SU-DHL-6 (cell line): ENCODE measurements at regions not wholly inside any gene's neighbourhood (a gene's known extent, or its start where the extent isn't known, plus 50 kb on each side); places are given as distances from the start of the nearest gene placed in this dataset.

ENCODE experiments used
- H2AFZ ChIP-seq: fragments of 200-600 bp; sonication (generic); 2 replicates; pipeline ENCODE4 v1.6.1; 2014; ENCODE audit warnings: low read depth, mild to moderate bottlenecking, moderate library complexity, mixed read lengths, antibody characterized with exemption, low read length; ENCODE audit not compliant: severe bottlenecking
- H3F3A ChIP-seq: fragments of 200-600 bp; shearing (Covaris generic); 2 replicates; pipeline ENCODE4 v1.6.0; 2016; ENCODE audit warnings: antibody characterized with exemption, mild to moderate bottlenecking; ENCODE audit not compliant: insufficient read depth
- H3K27ac ChIP-seq: fragments of 200-600 bp; sonication (generic); 2 replicates; pipeline ENCODE4 v1.5.1; 2016; ENCODE audit warnings: low read depth, mild to moderate bottlenecking, low read length, moderate library complexity, mixed read lengths
- H3K27me3 ChIP-seq: fragments of 200-600 bp; sonication (generic), shearing (Covaris generic); 2 replicates; pipeline ENCODE4 v1.6.0; 2014; ENCODE audit warnings: mild to moderate bottlenecking, low read length
- H3K36me3 ChIP-seq: fragments of 200-600 bp; sonication (generic); 2 replicates; pipeline ENCODE4 v1.6.1; 2014; ENCODE audit warnings: mild to moderate bottlenecking, low read length, mixed read lengths
- H3K4me2 ChIP-seq: fragments of 300-600, 200-600 bp; shearing (Covaris generic), sonication (generic); 2 replicates; pipeline ENCODE4 v1.6.0; 2014; ENCODE audit warnings: low read length, low read depth, mild to moderate bottlenecking; ENCODE audit not compliant: poor library complexity, severe bottlenecking
- H3K4me3 ChIP-seq: fragments of 200-600 bp; sonication (generic); 2 replicates; pipeline ENCODE4 v1.5.1; 2014; ENCODE audit warnings: antibody characterized with exemption, low read length, mild to moderate bottlenecking, mixed read lengths; ENCODE audit not compliant: insufficient read depth, poor library complexity, severe bottlenecking
- H3K79me2 ChIP-seq: fragments of 200-600 bp; sonication (generic); 2 replicates; pipeline ENCODE4 v1.6.1; 2014; ENCODE audit warnings: mild to moderate bottlenecking, low read length, moderate library complexity; ENCODE audit not compliant: insufficient read depth
- H3K9ac ChIP-seq: fragments of 200-600 bp; sonication (generic); 2 replicates; pipeline ENCODE4 v1.7.0; 2014; ENCODE audit warnings: mild to moderate bottlenecking, low read length
- H3K9me2 ChIP-seq: fragments of 200-600 bp; sonication (generic); replicated peaks from 2 replicates; pipeline ENCODE4 v1.6.1; 2014; ENCODE audit warnings: low read length; ENCODE audit not compliant: insufficient read depth
- H3K9me3 ChIP-seq: fragments of 200-600 bp; sonication (generic); 2 replicates; pipeline ENCODE4 v1.6.1; 2014; ENCODE audit warnings: low read length, mixed read lengths; ENCODE audit not compliant: insufficient read depth
- H4K20me1 ChIP-seq: fragments of 200-600 bp; sonication (generic); 2 replicates; pipeline ENCODE4 v1.6.1; 2014; ENCODE audit warnings: low read depth, mild to moderate bottlenecking, antibody characterized with exemption, low read length, moderate library complexity, mixed read lengths
- CTCF ChIP-seq: fragments of 200-600 bp; sonication (generic); IDR thresholded peaks from one replicate; pipeline ENCODE4 v1.5.1; 2017; ENCODE audit warnings: antibody characterized with exemption, mild to moderate bottlenecking, low read length, moderate library complexity; ENCODE audit not compliant: insufficient read depth, poor library complexity, severe bottlenecking
- EZH2phosphoT487 ChIP-seq: fragments of 200-600 bp; sonication (generic), shearing (Covaris generic); conservative IDR thresholded peaks from 2 replicates; pipeline ENCODE4 v1.6.1; 2018; ENCODE audit warnings: mild to moderate bottlenecking, antibody characterized with exemption, low read length, moderate library complexity, mixed read lengths

GRCh38 chr7:142569851-142570250 lies 179.4 kb upstream of the PRSS1 start:
- Histone ChIP-seq H3K4me3 (no peak overlapping the region), H3K27me3 (no peaks in the 10 kb centered on the region), H3K9me3 (no peaks in the 10 kb centered on the region), H3K36me3 (no peaks in the 10 kb centered on the region), H3K9ac (no peak overlapping the region), H3K27ac (no peak overlapping the region), H4K20me1 (no peaks in the 10 kb centered on the region), H3K79me2 (no peaks in the 10 kb centered on the region), H2AFZ (no peak overlapping the region), H3F3A (no peaks in the 10 kb centered on the region), H3K9me2 (no peaks in the 10 kb centered on the region), H3K4me2 (no peak overlapping the region)
- no peak for TF ChIP-seq CTCF
- no peak for TF ChIP-seq EZH2phosphoT487

GRCh38 chr7:142568435-142569097 lies 180.7 kb upstream of the PRSS1 start:
- no peak overlapping the region for H3K27ac ChIP-seq
- no peaks in the 10 kb centered on the region for H4K20me1 ChIP-seq
- H3K27me3 ChIP-seq = no peaks in the 10 kb centered on the region
- no peak overlapping the region for H3K4me2 ChIP-seq
- TF ChIP-seq EZH2phosphoT487 = no peak
- TF ChIP-seq CTCF = no peak
- no peaks in the 10 kb centered on the region for H3K79me2 ChIP-seq
- no peaks in the 10 kb centered on the region for H3F3A ChIP-seq
- no peak overlapping the region for H3K9ac ChIP-seq
- H2AFZ ChIP-seq = no peak overlapping the region
- no peaks in the 10 kb centered on the region for H3K36me3 ChIP-seq
- H3K4me3 ChIP-seq = no peak overlapping the region
- H3K9me3 ChIP-seq = no peaks in the 10 kb centered on the region
- H3K9me2 ChIP-seq = no peaks in the 10 kb centered on the region

- no peak overlapping the region for H2AFZ ChIP-seq
These were observed 181.8 kb upstream of the PRSS1 start for GRCh38 chr7:142567201-142568075.

More at GRCh38 chr7:142567201-142568075, 181.8 kb upstream of the PRSS1 start:
- Histone ChIP-seq H3K79me2 (no peaks in the 10 kb centered on the region), H3K9me3 (no peaks in the 10 kb centered on the region), H3K27me3 (no peaks in the 10 kb centered on the region), H3F3A (no peaks in the 10 kb centered on the region), H3K27ac (no peak overlapping the region), H3K4me2 (no peak overlapping the region), H4K20me1 (no peaks in the 10 kb centered on the region), H3K36me3 (no peaks in the 10 kb centered on the region), H3K9me2 (no peaks in the 10 kb centered on the region), H3K4me3 (no peak overlapping the region), H3K9ac (no peak overlapping the region)
- TF ChIP-seq CTCF (no peak), EZH2phosphoT487 (no peak)
